ENCODE measurements at regions not wholly inside any gene's neighbourhood (a gene's known extent, or its start where the extent isn't known, plus 50 kb on each side); places are given as distances from the start of the nearest gene placed in this dataset.

DNA sequence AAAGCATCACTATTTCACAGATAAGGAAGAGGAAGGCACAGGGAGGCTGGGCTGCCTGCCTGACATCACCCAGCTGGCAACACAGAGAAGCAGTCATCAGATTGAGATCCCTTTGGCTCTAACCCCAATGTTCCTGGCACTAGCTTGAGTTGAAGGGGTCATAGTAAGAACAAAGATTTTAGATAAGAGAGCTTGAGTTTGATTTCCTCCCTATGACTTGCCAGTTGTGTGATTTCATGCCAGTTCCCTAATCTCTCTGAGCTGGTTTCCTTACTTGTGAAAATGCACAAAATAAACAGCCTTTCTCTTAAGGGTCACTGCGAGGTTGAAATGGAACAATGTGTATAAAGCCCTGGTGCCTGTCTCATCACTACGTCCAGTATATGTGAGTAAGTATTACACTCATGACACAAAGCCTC is 475.4 kb upstream of the HS3ST1 start:
- peaks cover 5 to 10% (median 6%) of the 10 kb centered on the region in 3 donors for H3K27me3 Mint-ChIP-seq (ENCODE audit: low read depth in 3 of 3)
- no peak overlapping the region for H3K4me2 ChIP-seq (replicated peaks; ENCODE audit: extremely low read depth, low read length, poor library complexity, severe bottlenecking)
- DNase-seq, result no peak
- no peak overlapping the region for H2AFZ ChIP-seq (ENCODE audit: insufficient read depth, low read depth, low read length, poor library complexity, severe bottlenecking)
- no peaks in the 10 kb centered on the region for H3K4me1 ChIP-seq (ENCODE audit: control insufficient read depth in 1 of 2, insufficient read depth in 2 of 2, low read length in 2 of 2)
- H3K4me3 Mint-ChIP-seq, result no peak overlapping the region
- no peak overlapping the region for H3K27ac Mint-ChIP-seq
- no peaks in the 10 kb centered on the region for H4K20me1 ChIP-seq (ENCODE audit: insufficient read depth, low read length)
- intact Hi-C loops (cut with micrococcal nuclease), result no loop called here
- no peaks in the 10 kb centered on the region for H3K79me2 ChIP-seq (ENCODE audit: insufficient read depth, low read length)
- peaks cover 0 to 3% (median 1%) of the 10 kb centered on the region in 7 donors for H3K9me3 Mint-ChIP-seq
- no peaks in the 10 kb centered on the region for H3K36me3 ChIP-seq (replicated peaks in 1 of 2; ENCODE audit: control insufficient read depth in 1 of 2, insufficient read depth in 2 of 2, low read length in 2 of 2)
- H3K27me3 ChIP-seq (ENCODE audit: control insufficient read depth in 2 of 2, insufficient read depth in 2 of 2, low read length in 2 of 2), result no peaks in the 10 kb centered on the region
- H3K4me3 ChIP-seq (replicated peaks in 1 of 3; ENCODE audit: low read depth in 2 of 3, low read length in 3 of 3), result no peak overlapping the region
- peaks cover 3% of the 10 kb centered on the region for H3K4me1 Mint-ChIP-seq
- H3K9ac ChIP-seq (ENCODE audit: insufficient read depth, low read length, poor library complexity, severe bottlenecking), result no peak overlapping the region
- no CpG with 5 or more reads among the region's 2 CpGs for WGBS (ENCODE audit: insufficient coverage)
- no peaks in the 10 kb centered on the region for H3K9me3 ChIP-seq (replicated peaks in 1 of 2; ENCODE audit: control insufficient read depth in 1 of 2, insufficient read depth in 1 of 2, low read length in 2 of 2)
- H3K36me3 Mint-ChIP-seq, result no peaks in the 10 kb centered on the region
- TF ChIP-seq, protein P1, sequence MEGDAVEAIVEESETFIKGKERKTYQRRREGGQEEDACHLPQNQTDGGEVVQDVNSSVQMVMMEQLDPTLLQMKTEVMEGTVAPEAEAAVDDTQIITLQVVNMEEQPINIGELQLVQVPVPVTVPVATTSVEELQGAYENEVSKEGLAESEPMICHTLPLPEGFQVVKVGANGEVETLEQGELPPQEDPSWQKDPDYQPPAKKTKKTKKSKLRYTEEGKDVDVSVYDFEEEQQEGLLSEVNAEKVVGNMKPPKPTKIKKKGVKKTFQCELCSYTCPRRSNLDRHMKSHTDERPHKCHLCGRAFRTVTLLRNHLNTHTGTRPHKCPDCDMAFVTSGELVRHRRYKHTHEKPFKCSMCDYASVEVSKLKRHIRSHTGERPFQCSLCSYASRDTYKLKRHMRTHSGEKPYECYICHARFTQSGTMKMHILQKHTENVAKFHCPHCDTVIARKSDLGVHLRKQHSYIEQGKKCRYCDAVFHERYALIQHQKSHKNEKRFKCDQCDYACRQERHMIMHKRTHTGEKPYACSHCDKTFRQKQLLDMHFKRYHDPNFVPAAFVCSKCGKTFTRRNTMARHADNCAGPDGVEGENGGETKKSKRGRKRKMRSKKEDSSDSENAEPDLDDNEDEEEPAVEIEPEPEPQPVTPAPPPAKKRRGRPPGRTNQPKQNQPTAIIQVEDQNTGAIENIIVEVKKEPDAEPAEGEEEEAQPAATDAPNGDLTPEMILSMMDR (IDR thresholded peaks at IDR 0.05), result no peak
- H3K27ac ChIP-seq (ENCODE audit: low read depth in 1 of 2, low read length in 2 of 2), result no peak overlapping the region

DNA sequence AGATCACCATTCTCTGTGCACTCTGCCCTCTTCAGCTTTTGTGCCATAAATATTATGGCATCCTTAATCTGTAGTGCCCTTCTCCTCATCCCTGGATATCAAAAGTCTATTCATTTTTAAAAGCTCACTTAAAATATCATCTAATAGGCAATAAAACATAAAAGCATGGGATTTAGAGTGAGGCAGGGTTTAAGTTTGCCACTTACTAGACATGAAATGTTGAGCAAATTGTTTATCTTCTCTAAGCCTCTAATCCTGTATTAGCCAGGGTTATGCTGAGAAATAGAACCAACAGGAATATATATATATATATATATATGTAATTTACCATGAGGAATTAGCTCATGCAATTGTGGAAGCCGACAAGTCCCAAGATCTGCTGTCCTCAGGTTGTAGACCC is 472.4 kb upstream of the HS3ST1 start:
- Mint-ChIP-seq H3K4me1 (peaks cover 3% of the 10 kb centered on the region), H3K36me3 (no peaks in the 10 kb centered on the region), H3K27me3 (ENCODE audit: low read depth in 3 of 3) (peaks cover 4 to 7% (median 5%) of the 10 kb centered on the region in 3 donors), H3K4me3 (no peak overlapping the region), H3K9me3 (peaks cover 8 to 16% (median 13%) of the 10 kb centered on the region in 7 donors), H3K27ac (no peak overlapping the region)
- Histone ChIP-seq H3K4me3 (replicated peaks in 1 of 3; ENCODE audit: low read depth in 2 of 3, low read length in 3 of 3) (no peak overlapping the region), H3K9ac (ENCODE audit: insufficient read depth, low read length, poor library complexity, severe bottlenecking) (no peak overlapping the region), H3K4me2 (replicated peaks; ENCODE audit: extremely low read depth, low read length, poor library complexity, severe bottlenecking) (no peak overlapping the region), H3K27ac (ENCODE audit: low read depth in 1 of 2, low read length in 2 of 2) (no peak overlapping the region), H3K27me3 (ENCODE audit: control insufficient read depth in 2 of 2, insufficient read depth in 2 of 2, low read length in 2 of 2) (no peaks in the 10 kb centered on the region), H2AFZ (ENCODE audit: insufficient read depth, low read depth, low read length, poor library complexity, severe bottlenecking) (no peak overlapping the region), H3K79me2 (ENCODE audit: insufficient read depth, low read length) (no peaks in the 10 kb centered on the region), H3K4me1 (ENCODE audit: control insufficient read depth in 1 of 2, insufficient read depth in 2 of 2, low read length in 2 of 2) (no peaks in the 10 kb centered on the region), H3K36me3 (replicated peaks in 1 of 2; ENCODE audit: control insufficient read depth in 1 of 2, insufficient read depth in 2 of 2, low read length in 2 of 2) (no peaks in the 10 kb centered on the region), H4K20me1 (ENCODE audit: insufficient read depth, low read length) (no peaks in the 10 kb centered on the region), H3K9me3 (replicated peaks in 1 of 2; ENCODE audit: control insufficient read depth in 1 of 2, insufficient read depth in 1 of 2, low read length in 2 of 2) (peaks cover 7 to 9% of the 10 kb centered on the region in 2 donors)
- no peak for DNase-seq
- intact Hi-C loops (cut with micrococcal nuclease), result no loop called here
- 100% methylated on average over 1 of the region's 1 CpG for WGBS (ENCODE audit: insufficient coverage)
- TF ChIP-seq, protein P1 (IDR thresholded peaks at IDR 0.05), result no peak
